ENCODE measurements at regions not wholly inside any gene's neighbourhood (a gene's known extent, or its start where the extent isn't known, plus 50 kb on each side); places are given as distances from the start of the nearest gene placed in this dataset.

- WGBS, 2 donors, result 86 to 87% methylated on average over 3 of the region's 3 CpGs
- Histone ChIP-seq H3K27me3 (no peaks in the 10 kb centered on the region), H3K9me3 (no peaks in the 10 kb centered on the region), H3K4me1 (no peaks in the 10 kb centered on the region), H3K36me3 (ENCODE audit: low read depth, missing control alignments) (no peaks in the 10 kb centered on the region), H3K27ac (no peak overlapping the region), H3K4me3 (no peak overlapping the region)
- intact Hi-C loops (cut with DNase I; ENCODE audit: low total_unique reads), result no loop called here
- DNase-seq, result no peak
- TF ChIP-seq POLR2A (IDR thresholded peaks at IDR 0.05) (no peak), CTCF (IDR thresholded peaks at IDR 0.05) (no peak)
Measured at GRCh38 chr12:89167986-89168385, 184.3 kb downstream of the DUSP6 start.

- 57 to 83% methylated on average over 1 of the region's 1 CpG for WGBS, 2 donors
- no peak overlapping the region for H3K4me3 ChIP-seq
- H3K4me1 ChIP-seq, result no peaks in the 10 kb centered on the region
- intact Hi-C loops (cut with DNase I; ENCODE audit: low total_unique reads), result no loop called here
- no peaks in the 10 kb centered on the region for H3K9me3 ChIP-seq
- no peaks in the 10 kb centered on the region for H3K36me3 ChIP-seq (ENCODE audit: low read depth, missing control alignments)
- no peak for DNase-seq
- TF ChIP-seq POLR2A (IDR thresholded peaks at IDR 0.05) (no peak), CTCF (IDR thresholded peaks at IDR 0.05) (no peak)
- no peaks in the 10 kb centered on the region for H3K27me3 ChIP-seq
- no peak overlapping the region for H3K27ac ChIP-seq
Measured at GRCh38 chr12:89166525-89166934, 185.8 kb downstream of the DUSP6 start.

- no peak for TF ChIP-seq POLR2A (IDR thresholded peaks at IDR 0.05)
- no peak for TF ChIP-seq CTCF (IDR thresholded peaks at IDR 0.05)
- no peak overlapping the region for H3K4me3 ChIP-seq
- H3K9me3 ChIP-seq, result no peaks in the 10 kb centered on the region
- H3K27ac ChIP-seq, result no peak overlapping the region
- WGBS, 2 donors, result 75 to 79% methylated on average over 1 of the region's 1 CpG
- intact Hi-C loops (cut with DNase I; ENCODE audit: low total_unique reads), result no loop called here
- H3K4me1 ChIP-seq, result no peaks in the 10 kb centered on the region
- H3K27me3 ChIP-seq, result no peaks in the 10 kb centered on the region
- DNase-seq, result no peak
- no peaks in the 10 kb centered on the region for H3K36me3 ChIP-seq (ENCODE audit: low read depth, missing control alignments)
Measured at GRCh38 chr12:89166121-89166520, 186.2 kb downstream of the DUSP6 start.

- H3K4me3 ChIP-seq, result no peak overlapping the region
- H3K36me3 ChIP-seq (ENCODE audit: low read depth, missing control alignments), result no peaks in the 10 kb centered on the region
- intact Hi-C loops (cut with DNase I; ENCODE audit: low total_unique reads), result no loop called here
- H3K27ac ChIP-seq, result no peak overlapping the region
- H3K9me3 ChIP-seq, result no peaks in the 10 kb centered on the region
- no peak for TF ChIP-seq POLR2A (IDR thresholded peaks at IDR 0.05)
- no peak for TF ChIP-seq CTCF (IDR thresholded peaks at IDR 0.05)
- no peak for DNase-seq
- no peaks in the 10 kb centered on the region for H3K4me1 ChIP-seq
- no peaks in the 10 kb centered on the region for H3K27me3 ChIP-seq
Measured at GRCh38 chr12:89165703-89166102, 186.6 kb downstream of the DUSP6 start.

GRCh38 chr12:89163918-89164317 lies 188.4 kb downstream of the DUSP6 start:
- DNase-seq, result no peak
- Histone ChIP-seq H3K27ac (no peak overlapping the region), H3K4me3 (no peak overlapping the region), H3K27me3 (no peaks in the 10 kb centered on the region), H3K36me3 (ENCODE audit: low read depth, missing control alignments) (no peaks in the 10 kb centered on the region), H3K9me3 (no peaks in the 10 kb centered on the region), H3K4me1 (no peaks in the 10 kb centered on the region)
- TF ChIP-seq POLR2A (IDR thresholded peaks at IDR 0.05), result no peak
- no peak for TF ChIP-seq CTCF (IDR thresholded peaks at IDR 0.05)
- 84 to 85% methylated on average over 1 of the region's 1 CpG for WGBS, 2 donors
- intact Hi-C loops (cut with DNase I; ENCODE audit: low total_unique reads), result no loop called here
